Stimulated activated naive CD8-positive, alpha-beta T cell treated with anti-CD3 and anti-CD28 coated beads, Interleukin-15, Interleukin-2, amounts not matched to agents 100 U/mL and 50 U/mL, for 24 hours (primary cell): ENCODE measurements at regions not wholly inside any gene's neighbourhood (a gene's known extent, or its start where the extent isn't known, plus 50 kb on each side); places are given as distances from the start of the nearest gene placed in this dataset.
"Not testable (repeated sequence)": the region's sequence is repeated elsewhere in the genome, so short reads cannot be mapped to it uniquely, and the experiment has no call there.

Source experiments
- ATAC-seq: fragments of 150-1000 bp; cut with Tn5 transposase; one replicate; pipeline ENCODE4 v1.10.0; 2021
- DNase-seq: peaks from one replicate; pipeline ENCODE4 v3.0.0; 2021

- DNase-seq = no peak
- ATAC-seq = no peak
These were observed 155.9 kb downstream of the OXSM start for GRCh38 chr3:25945836-25946235.

DNA sequence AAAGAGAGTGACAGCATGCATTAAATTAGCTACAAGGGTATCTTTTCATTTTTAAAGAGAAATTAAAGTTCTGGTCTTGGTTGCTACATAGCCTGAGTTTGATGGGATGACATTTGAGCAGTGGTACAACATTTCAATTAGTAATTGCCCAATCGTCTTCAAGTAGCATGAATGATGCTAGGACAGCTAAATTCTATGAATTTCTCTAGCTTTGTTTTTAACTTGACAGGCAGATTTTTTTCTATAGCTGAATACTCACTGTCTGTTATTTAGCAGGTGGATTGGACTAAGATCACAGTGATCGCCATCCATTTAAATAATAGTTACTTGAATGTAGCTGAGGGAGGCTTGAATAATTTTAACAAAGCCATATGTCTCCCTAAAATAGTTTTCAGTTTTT, 162.2 kb downstream of the OXSM start:
- no peak for DNase-seq
- no peak for ATAC-seq

DNA sequence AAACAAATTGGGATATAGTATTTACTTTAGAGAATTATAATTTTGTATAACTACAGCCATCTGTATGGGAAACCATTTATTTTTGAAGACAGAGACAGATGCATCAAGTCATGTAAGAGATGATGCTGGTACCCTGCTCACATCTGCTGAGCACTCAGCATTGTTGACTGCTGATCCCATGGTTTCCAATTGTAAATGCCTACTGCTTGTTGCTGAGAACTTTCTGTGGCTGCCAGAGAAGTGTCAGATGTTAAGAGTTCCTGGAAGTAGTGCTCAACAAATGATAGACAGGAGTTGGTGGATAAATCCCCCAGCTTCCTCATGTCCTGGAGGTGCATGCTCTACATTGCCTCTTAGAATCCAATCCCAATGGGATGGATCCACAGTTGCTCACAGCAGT, 167.1 kb downstream of the OXSM start:
- no peak for DNase-seq
- no peak for ATAC-seq

DNA sequence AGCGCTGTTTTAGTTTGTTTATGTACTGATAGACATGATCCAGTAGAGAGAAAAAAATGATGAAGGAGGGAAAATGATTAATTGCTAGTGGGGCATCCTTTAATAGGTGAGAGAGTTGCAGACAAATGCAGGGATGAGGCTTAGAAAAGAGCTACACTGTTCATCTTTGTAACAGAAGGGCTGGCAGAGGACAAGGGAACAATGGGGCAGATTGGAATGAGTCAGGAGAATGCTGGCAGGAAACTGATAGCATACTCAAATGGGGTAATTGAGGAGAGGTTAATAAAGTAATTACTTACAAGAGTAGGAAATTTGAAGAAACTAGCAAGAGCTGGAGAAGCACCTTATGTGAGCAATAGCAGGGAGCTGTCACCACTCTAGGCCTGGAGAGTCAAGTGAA, 170.9 kb downstream of the OXSM start:
- DNase-seq (no peak), ATAC-seq (no peak)

- ATAC-seq = no peak
- DNase-seq = no peak
These were observed 172.4 kb downstream of the OXSM start for GRCh38 chr3:25962255-25962654.

GRCh38 chr3:25964141-25964540, 174.3 kb downstream of the OXSM start:
- ATAC-seq = no peak
- no peak for DNase-seq

DNA sequence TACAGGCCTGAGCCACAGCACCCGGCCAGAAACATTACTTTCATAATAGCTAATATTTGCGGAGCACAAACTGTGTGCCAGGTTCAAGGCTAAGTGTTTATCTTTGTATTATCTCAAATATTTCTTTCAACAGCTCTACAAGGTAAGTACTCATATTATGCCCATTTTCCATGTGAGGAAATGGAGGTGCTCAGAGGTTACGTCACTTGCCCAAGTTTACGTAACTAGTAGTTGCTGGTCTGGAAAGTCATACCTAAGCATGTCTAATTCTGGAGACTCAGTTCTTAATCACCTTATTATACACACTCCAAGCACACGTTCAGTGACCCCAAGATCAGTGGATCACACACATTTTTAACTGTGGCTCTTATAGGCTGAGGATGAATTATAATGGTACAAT, 177.5 kb downstream of the OXSM start:
- ATAC-seq (no peak), DNase-seq (no peak)

GRCh38 chr3:25971736-25972135, 181.8 kb downstream of the OXSM start:
- no peak for ATAC-seq
- DNase-seq = no peak

DNA sequence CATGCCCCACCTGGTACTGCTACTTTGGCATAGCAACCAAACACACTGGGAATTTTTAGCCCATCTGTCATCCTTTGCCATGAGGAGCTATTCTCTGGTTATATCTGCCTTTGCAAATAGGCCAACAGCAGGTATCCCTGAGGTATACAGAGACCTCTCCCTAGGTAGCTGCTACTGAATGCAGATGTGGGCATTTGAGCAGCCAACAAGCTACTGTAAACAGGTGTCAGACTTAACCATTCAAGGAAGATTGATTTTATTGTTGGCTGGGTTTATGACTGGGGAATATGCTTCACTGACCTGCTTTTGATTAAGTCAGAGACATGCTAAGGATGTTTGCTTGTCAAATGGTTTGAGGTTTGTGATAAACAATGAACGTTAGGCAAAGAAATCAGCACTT, 183.2 kb downstream of the OXSM start:
- DNase-seq (no peak), ATAC-seq (no peak)

DNA sequence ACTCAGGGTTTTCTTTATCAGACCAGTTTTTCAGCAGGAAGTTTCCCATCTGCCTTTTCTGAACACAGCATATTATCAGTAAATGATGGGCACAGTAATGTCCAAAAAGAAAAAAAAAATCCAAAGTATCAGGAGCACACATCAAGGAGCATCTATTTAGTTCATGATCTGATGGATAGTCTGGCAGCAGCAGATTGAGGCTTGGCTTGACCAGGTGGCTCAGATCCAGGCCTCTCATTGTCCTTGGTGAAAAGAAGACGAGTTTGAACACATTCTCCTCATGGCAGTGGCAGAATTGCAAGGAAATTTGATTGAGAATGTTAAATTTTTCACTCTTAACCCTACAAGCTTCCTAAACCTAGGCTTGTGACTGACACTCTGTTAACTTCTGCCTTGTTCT, 192.9 kb downstream of the OXSM start:
- DNase-seq (no peak), ATAC-seq (no peak)

DNA sequence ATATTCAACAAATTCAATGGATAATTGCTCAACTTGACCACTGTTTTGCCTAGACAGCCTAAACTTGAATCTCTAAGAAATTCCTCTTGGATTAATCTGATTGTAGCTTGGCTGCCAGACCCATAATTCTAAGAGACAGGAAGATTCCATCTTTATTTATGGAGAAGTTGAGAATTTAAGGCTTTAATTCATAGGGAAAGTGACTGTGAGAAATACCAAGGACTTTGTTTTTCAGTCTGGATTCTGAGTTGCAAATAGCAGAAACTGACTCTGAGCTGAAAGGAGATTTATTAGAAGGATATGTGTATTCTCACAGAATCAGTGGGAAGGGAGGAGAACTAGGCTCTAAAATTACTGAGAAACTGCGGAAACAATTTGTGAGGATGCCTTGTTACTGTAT, 195.7 kb downstream of the OXSM start:
- DNase-seq (no peak), ATAC-seq (no peak)

DNA sequence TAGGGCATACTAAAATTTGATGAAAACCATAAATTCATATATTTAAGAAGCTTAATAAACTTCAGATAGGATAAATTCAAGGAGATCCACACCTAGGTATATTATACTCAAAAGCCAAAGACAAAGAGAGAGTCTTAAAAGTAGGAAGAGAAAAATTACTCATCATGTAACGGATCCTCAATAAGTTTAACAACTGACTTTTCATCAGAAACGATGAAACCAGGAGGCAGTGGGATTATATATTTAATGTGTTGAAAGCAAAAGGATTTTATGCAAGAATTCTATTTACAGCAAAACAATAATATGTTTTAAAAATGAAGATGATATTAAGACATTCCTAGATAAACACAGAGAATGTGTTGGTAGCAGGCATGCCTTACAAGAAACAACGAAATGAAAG, 202.7 kb downstream of the OXSM start:
- DNase-seq (no peak), ATAC-seq (no peak)

DNA sequence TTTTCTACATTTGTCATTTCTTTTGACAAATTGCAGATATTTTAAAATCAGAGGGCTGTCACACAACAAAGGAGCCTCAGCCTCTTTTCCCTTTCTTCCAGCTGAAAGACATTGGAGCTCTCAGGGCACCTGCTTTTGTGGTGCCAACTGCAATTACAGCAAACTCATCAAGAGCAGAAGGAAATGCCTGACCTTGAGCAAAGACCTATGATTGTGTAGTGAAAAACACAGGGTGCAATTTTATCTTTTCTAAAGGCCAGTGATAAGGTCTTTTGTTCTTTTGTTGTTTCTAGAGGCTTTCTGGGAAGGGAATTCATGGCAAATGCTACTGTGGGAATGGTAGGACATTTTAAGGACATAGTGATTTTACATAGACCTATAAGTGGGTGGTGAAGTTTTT, 214.3 kb downstream of the OXSM start:
- DNase-seq (no peak), ATAC-seq (no peak)

DNA sequence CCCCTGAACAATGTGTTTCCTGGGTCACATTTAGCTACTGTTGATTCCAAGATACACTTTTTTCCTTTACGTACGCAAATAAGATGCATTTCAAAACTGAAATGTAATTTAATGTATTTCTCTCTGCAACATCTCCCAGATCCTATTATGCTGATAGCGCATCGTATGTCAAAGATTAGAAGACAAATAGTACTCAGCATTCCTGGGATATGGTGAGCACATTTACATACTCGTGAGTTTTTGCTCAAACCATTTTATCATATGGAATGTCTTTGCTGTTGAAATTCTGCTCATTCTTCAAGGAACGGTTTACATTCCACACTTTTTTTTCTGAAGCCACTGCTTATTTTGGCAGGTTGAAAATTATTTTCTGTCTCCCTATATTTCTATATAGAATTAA, 221.4 kb downstream of the OXSM start:
- no peak for DNase-seq

GRCh38 chr3:26012241-26012745, 222.4 kb downstream of the OXSM start:
- no peak for DNase-seq

More for the DNA sequence above, 221.4 kb downstream of the OXSM start:
- no peak for ATAC-seq

DNA sequence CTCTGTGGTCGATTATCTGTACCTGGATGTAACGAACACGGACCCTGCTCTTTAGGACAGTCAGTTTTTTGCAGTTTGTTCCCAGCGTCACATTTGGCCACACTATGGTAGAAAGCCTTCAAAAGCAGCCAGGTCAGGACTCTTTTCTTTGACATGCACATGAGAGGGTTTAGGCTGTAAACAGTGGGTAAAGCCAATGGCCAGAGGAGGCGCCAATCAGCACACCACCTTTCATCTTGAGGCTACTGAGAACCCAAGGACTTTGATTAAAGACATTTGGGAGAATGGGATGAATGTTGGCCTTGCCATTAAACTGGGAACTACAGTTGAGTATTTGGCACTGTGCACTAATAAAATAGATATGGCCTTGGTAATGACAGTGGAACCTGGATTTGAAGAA, 225.9 kb downstream of the OXSM start:
- DNase-seq (no peak), ATAC-seq (no peak)

More at GRCh38 chr3:26012241-26012745, 222.4 kb downstream of the OXSM start:
- no peak for ATAC-seq

GRCh38 chr3:26018889-26019288, 229.0 kb downstream of the OXSM start:
- DNase-seq = no peak
- ATAC-seq = no peak

DNA sequence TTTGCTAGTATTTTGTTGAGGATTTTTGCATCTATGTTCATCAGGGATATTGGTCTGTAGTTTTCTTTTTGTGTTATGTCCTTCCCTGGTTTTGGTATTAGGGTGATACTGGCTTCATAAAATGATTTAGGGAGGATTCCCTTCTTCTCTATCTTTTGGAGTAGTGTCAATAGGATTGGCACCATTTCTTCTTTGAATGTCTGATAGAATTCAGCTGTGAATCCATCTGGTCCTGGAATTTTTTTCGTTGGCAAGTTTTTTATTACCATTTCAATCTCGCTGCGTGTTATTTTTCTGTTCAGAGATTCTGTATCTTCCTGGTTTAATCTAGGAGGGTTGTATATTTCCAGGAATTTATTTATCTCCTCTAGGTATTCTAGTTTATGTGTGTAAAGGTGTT, 234.3 kb downstream of the OXSM start:
- ATAC-seq, DNase-seq: not testable (repeated sequence)

GRCh38 chr3:26029321-26029720, 239.4 kb downstream of the OXSM start:
- ATAC-seq (no peak), DNase-seq (no peak)

DNA sequence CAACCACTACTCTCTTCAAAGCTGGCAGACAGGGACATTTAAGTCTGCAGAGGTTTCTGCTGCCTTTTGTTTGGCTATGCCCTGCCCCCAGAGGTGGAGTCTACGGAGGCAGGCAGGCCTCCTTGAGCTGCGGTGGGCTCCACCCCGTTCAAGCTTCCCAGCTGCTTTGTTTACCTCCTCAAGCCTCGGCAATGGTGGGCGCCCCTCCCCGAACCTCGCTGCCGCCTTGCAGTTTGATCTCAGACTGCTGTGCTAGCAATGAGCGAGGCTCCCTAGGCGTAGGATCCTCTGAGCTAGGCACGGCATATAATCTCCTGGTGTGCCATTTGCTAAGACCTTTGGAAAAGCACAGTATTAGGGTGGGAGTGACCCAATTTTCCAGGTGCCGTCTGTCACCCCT, 252.2 kb downstream of the OXSM start:
- DNase-seq, ATAC-seq: not testable (repeated sequence)

DNA sequence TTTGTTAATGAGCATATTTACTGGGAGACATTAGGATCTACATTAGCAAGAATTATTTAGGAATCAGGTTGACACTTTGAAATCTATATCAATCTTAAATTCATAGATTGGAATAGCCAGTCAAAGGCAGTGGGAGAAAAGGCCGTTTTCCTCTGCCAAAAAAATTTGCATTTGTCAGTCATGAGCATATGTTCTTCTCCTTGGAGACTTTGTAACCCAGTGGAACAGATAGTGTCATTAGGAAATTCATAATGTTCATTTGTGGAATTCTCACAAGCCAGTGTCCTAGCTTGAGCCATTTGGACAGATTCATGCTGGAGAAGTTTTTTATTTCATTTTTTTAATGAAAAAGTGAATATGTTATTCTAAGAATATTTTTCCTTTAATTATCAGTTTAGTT, 260.1 kb downstream of the OXSM start:
- no peak for DNase-seq
- ATAC-seq = no peak

- no peak for ATAC-seq
- DNase-seq = no peak
These were observed 260.9 kb downstream of the OXSM start for GRCh38 chr3:26050776-26051175.

GRCh38 chr3:26058901-26059321, 269.0 kb downstream of the OXSM start:
- DNase-seq (no peak), ATAC-seq (no peak)

DNA sequence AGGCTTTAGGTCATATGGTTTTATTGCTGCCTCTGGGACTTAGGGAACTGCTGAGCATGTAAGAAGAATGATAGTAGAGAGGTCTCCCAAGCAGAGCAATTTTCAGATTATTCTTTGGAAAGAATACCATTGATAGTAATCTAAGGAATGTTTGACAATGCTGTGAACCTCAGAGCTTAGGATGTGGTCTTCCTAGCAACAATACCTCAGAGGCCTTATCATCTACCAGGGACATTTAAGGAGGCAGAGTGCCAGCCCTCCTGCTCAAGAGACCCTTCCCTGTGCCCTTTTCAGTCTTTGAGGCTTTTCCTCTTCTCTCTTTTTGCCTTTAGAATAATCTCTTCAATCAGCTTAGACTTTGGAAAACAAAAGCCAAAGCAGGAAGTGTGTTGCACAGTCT, 272.1 kb downstream of the OXSM start:
- ATAC-seq (no peak), DNase-seq (no peak)

DNA sequence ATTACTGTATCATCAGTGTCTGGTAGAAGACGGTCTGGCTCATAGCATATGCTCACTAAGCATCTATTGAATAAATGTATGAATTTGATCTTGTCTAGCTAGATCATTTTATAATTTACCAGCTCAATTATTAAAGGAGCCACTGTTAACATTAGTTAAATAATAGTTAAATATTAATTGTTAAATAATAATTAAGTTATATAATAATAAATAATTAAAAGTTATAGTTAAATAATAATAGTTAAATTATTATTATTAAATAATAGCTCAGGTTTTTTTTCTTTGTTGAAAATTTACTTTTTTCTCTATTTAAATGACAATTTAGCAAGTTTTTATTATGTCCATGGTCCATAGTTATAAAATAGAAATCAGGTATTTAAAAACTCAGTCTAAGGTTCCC, 274.4 kb downstream of the OXSM start:
- ATAC-seq (no peak), DNase-seq (no peak)
